ENCODE measurements at regions not wholly inside any gene's neighbourhood (a gene's known extent, or its start where the extent isn't known, plus 50 kb on each side); places are given as distances from the start of the nearest gene placed in this dataset.
"Not testable (repeated sequence)": the region's sequence is repeated elsewhere in the genome, so short reads cannot be mapped to it uniquely, and the experiment has no call there.

GRCh38 chr6:22157233-22157632 lies 139.6 kb downstream of the PRL start:
- no peak for TF ChIP-seq CTCF (IDR thresholded peaks at IDR 0.05; ENCODE audit: low read depth, low read length)
- ChIA-PET POLR2A (no interaction called here), CTCF (no interaction called here)
- Histone ChIP-seq H3K4me3 (ENCODE audit: low read depth, low read length) (no peak overlapping the region), H3K9me3 (ENCODE audit: control insufficient read depth, insufficient read depth, low read length) (no peaks in the 10 kb centered on the region), H3K27me3 (ENCODE audit: control insufficient read depth, insufficient read depth, low read length) (no peaks in the 10 kb centered on the region), H3K27ac (ENCODE audit: low read depth, low read length) (no peak overlapping the region)
- DNase-seq (ENCODE audit: low read depth, low spot score), result no peak

- TF ChIP-seq CTCF (IDR thresholded peaks at IDR 0.05; ENCODE audit: low read depth, low read length), result no peak
- no peak for DNase-seq (ENCODE audit: low read depth, low spot score)
- Histone ChIP-seq H3K4me3 (ENCODE audit: low read depth, low read length) (no peak overlapping the region), H3K27ac (ENCODE audit: low read depth, low read length) (no peak overlapping the region), H3K27me3 (ENCODE audit: control insufficient read depth, insufficient read depth, low read length) (no peaks in the 10 kb centered on the region), H3K9me3 (ENCODE audit: control insufficient read depth, insufficient read depth, low read length) (no peaks in the 10 kb centered on the region)
- ChIA-PET POLR2A (no interaction called here), CTCF (no interaction called here)
Observed at GRCh38 chr6:22164236-22164635, 132.6 kb downstream of the PRL start.

GRCh38 chr6:22171006-22171405 lies 125.8 kb downstream of the PRL start:
- POLR2A ChIA-PET; H3K27me3 ChIP-seq (ENCODE audit: control insufficient read depth, insufficient read depth, low read length); CTCF ChIA-PET; H3K4me3 ChIP-seq (ENCODE audit: low read depth, low read length); H3K27ac ChIP-seq (ENCODE audit: low read depth, low read length); DNase-seq (ENCODE audit: low read depth, low spot score): not testable (repeated sequence)
- H3K9me3 ChIP-seq (ENCODE audit: control insufficient read depth, insufficient read depth, low read length), result peaks cover 28% of the 10 kb centered on the region

- H3K27me3 ChIP-seq (ENCODE audit: control insufficient read depth, insufficient read depth, low read length); DNase-seq (ENCODE audit: low read depth, low spot score); H3K27ac ChIP-seq (ENCODE audit: low read depth, low read length); POLR2A ChIA-PET; CTCF ChIA-PET; H3K4me3 ChIP-seq (ENCODE audit: low read depth, low read length): not testable (repeated sequence)
- peaks cover 28% of the 10 kb centered on the region for H3K9me3 ChIP-seq (ENCODE audit: control insufficient read depth, insufficient read depth, low read length)
Observed at GRCh38 chr6:22171885-22172284, 125.0 kb downstream of the PRL start.

- H3K27me3 ChIP-seq (ENCODE audit: control insufficient read depth, insufficient read depth, low read length), result no peaks in the 10 kb centered on the region
- no peak overlapping the region for H3K4me3 ChIP-seq (ENCODE audit: low read depth, low read length)
- DNase-seq (ENCODE audit: low read depth, low spot score), result no peak
- peaks cover 28% of the 10 kb centered on the region for H3K9me3 ChIP-seq (ENCODE audit: control insufficient read depth, insufficient read depth, low read length)
- no peak overlapping the region for H3K27ac ChIP-seq (ENCODE audit: low read depth, low read length)
- TF ChIP-seq CTCF (IDR thresholded peaks at IDR 0.05; ENCODE audit: low read depth, low read length), result no peak
- POLR2A ChIA-PET, result no interaction called here
- CTCF ChIA-PET, result no interaction called here
Observed at GRCh38 chr6:22173311-22173710, 123.5 kb downstream of the PRL start.

GRCh38 chr6:22180250-22180649 lies 116.6 kb downstream of the PRL start:
- POLR2A ChIA-PET; H3K27me3 ChIP-seq (ENCODE audit: control insufficient read depth, insufficient read depth, low read length); H3K27ac ChIP-seq (ENCODE audit: low read depth, low read length); H3K4me3 ChIP-seq (ENCODE audit: low read depth, low read length); H3K9me3 ChIP-seq (ENCODE audit: control insufficient read depth, insufficient read depth, low read length); CTCF ChIA-PET; DNase-seq (ENCODE audit: low read depth, low spot score): not testable (repeated sequence)

- ChIA-PET POLR2A (no interaction called here), CTCF (no interaction called here)
- no peak for DNase-seq (ENCODE audit: low read depth, low spot score)
Observed at GRCh38 chr6:22184371-22184770, 112.5 kb downstream of the PRL start.

More at GRCh38 chr6:22184371-22184770, 112.5 kb downstream of the PRL start:
- TF ChIP-seq CTCF (IDR thresholded peaks at IDR 0.05; ENCODE audit: low read depth, low read length), result no peak
- H3K9me3 ChIP-seq (ENCODE audit: control insufficient read depth, insufficient read depth, low read length), result peaks cover 3% of the 10 kb centered on the region; the same call in 1 of the 2 replicates
- no peaks in the 10 kb centered on the region for H3K27me3 ChIP-seq (ENCODE audit: control insufficient read depth, insufficient read depth, low read length)
- H3K4me3 ChIP-seq (ENCODE audit: low read depth, low read length), result no peak overlapping the region
- no peak overlapping the region for H3K27ac ChIP-seq (ENCODE audit: low read depth, low read length)

All from AG04450 (cell line).